DMS153 treated with DMSO at 0.1 percent for 48 hours (cell line): ENCODE measurements at regions not wholly inside any gene's neighbourhood (a gene's known extent, or its start where the extent isn't known, plus 50 kb on each side); places are given as distances from the start of the nearest gene placed in this dataset.

Experiments used
- DNase-seq: peaks from one replicate; lab custom pipeline; 2025; ENCODE audit not compliant: unreplicated experiment; lab: John Stamatoyannopoulos, UW

DNA sequence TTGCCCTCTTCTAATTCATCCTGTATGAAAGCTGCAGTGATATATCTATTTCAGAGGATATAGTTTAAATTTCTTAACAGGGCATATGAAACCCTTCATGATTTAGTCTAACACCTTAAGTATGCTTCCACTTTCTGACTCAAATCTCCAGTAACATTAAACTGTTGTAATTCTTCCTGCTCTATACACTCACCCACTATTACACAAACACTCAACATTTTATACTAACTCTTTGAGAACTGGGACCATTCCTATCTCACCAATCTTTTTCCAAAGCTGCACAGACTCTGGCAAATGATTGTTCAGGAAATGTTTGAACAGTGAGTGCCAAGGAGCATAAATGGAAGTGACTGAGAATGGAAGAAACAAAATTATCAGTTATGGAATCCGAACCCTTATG is 560.4 kb upstream of the DPPA4 start:
- DNase-seq, result no peak

DNA sequence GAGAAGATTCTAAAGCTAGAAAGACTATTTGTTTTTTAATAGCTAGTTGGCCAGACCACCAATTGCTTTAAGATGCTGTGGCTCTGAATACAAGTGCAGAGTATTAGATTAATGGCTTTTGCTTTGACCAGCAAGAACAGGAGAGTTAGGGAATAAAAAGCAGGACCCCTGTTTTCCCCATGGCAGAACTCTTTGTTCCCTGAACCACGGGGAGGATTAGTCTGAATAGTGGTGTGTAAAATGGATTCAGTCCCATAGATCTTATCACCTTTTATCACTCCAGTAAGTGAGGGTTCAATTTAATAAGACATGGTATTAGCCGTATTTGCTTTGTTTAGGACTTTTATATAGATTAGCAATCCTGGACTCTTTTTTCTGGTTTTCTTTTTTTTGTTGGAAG is 562.6 kb upstream of the DPPA4 start:
- DNase-seq, result no peak

DNA sequence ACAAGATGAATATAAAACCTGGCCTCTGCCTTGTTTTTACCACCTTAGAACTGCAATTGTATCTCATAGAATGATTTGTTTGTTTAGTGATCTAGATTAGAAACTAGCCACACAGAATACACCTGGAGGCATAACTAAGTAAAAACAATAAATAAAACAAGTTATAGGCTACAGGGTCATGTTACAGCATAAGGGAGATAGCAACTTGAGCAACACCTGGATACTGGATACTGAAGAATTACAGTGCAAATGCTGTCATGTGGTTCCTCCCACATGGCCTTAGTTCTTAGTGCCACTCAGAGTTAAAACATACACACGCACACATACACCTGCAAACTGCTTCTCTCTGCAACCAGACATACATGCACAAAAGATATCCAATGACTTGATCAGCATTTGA is 563.4 kb upstream of the DPPA4 start:
- DNase-seq, result peak; percentile 60

DNA sequence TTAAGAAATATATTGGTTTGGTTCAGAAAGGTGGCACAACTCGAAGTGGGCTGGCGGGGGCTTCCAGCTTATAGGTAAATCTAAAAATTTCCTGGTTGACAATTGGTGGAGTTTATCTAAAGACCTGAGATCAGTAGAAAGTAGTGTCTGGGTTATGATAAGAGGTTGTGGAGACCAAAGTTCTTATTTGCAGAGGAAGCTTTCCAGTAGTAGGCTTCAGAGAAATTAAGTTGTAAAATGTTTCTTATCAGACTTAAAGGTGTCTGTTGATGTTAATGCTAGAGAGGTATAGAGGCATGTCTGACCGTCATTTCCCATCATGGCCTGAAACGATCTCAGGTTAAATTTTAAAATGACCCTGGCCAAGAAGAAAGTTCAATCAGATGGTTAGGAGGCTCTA is 565.2 kb upstream of the DPPA4 start:
- no peak for DNase-seq

DNA sequence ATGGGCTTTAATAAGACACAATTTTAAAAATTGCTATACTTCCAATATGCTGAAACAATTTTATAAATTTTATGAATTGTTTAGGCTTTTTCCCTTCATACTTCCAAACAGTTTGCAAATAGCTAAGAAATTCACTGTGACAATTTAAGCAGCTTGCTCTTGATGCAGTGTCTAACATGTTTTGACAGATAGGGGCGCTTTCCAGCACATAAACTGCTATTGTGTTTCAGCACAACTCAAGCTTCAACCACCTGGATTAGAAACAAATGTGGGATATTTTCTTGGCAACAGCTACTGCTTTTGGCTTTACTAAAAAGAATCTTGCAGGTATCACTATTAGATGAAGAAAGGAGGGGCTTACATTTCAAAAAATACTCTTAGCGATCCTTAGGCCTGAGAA is 565.8 kb upstream of the DPPA4 start:
- DNase-seq, result no peak

DNA sequence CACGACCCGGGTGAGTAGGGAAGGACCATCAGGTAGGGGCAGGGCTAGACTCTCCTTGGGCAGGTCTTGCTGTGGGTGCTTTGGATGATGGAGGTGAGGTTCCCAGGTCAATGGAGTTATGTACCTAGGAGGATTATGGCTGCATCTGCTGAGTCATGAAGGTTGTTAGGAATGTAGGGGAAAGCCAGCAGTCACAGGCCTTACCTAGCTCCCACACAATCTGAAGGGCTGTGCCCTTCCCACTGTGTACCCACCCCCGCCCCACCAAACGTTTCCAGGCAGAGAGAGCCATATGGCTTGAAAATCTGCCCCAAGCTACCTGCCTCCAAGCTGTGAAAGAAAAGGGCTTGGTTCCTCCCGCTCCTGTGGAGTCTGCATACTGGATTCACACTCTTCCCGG is 573.4 kb upstream of the DPPA4 start:
- no peak for DNase-seq

DNA sequence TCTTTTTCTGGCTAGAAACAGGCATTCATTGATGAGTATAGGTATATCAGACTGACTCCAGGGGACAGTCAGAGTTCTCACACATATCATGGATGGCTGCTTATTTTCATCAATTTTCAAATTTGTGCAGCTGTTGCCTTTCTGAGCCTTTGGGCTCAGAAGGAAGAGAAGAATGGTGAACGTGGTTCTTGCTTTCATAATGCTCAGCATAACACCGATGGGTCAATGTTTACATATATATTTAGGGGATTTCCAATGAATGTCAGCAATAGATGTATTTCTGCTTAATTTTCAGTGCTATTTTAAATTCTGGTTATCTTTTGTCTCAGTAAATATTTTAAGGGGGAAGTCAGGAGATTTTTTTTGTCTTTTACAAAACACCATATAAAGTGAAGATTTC is 581.4 kb upstream of the DPPA4 start:
- no peak for DNase-seq

DNA sequence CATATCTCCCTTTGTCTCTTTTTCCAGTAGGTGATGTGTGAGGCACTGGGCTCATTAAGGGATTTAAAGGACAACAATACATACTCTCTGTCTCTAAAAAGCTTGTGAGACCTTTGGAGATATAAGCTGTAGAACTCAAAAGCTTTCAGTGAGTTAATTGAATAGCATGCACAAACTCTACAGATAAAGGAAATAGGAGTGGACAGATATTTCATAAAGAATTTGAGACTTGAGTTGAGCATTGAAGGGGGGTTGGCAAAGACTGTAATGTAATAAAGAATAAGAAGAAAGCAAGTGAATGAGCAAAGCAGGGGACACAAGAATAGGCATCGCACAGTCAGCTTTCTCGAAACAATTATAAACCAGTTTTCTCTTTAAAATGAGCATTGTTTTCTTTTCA is 583.4 kb upstream of the DPPA4 start:
- no peak for DNase-seq

DNA sequence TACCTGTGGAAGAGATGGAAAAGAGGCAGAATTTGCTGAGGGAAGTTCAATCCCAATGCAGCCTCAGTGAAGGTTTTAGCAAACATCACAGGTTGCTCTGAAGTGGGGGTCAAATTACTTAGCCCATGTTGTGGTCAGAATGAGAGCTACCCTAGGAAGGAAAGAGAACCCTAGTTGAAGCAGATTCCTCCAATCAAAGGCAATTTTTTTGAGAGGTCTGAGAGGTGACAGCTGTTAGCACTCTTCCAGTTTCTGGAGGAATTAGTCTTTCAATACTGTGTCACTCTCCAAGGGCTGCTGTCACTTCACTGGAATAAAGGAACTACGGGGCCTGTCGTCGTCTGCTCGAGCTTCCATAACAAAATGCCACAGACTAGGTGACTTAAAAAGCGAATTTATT is 584.2 kb upstream of the DPPA4 start:
- DNase-seq, result no peak

DNA sequence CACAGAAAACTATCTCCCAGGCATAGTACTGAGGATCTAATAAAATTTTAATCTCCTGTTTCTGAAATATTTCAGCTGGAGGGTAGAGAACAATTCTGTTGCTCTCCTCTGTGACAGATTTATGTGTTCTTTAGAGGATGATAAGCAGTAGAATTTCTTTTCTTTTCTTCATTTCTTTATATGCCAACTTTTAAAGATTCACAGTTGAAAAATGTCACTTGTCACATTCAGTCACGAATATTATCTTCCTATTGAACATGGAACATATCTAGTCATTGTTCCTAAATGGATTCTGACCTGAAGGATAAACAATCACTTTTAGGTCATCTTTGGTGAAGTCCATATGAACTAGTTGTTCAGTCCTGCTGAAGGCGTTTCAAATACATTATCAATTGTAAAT is 585.5 kb upstream of the DPPA4 start:
- DNase-seq, result no peak

DNA sequence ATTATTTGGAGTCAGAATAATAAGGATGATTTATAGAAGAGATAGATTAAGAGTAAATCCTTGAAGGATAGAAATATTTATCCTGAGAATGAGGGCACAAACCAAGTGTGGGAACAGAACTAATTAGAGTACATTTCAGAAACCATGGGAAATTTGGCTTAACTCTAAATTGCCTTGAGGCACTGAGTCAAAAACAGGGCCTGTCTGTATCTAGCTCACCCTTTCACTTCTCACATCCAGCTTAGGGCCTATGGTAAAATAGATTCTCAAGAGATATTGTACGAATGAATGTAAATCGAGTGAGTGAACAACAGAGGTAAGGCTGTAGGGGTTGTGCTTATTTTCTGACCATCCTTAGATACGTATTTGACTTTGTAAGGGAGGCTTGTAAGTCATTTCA is 586.1 kb upstream of the DPPA4 start:
- DNase-seq, result no peak

DNA sequence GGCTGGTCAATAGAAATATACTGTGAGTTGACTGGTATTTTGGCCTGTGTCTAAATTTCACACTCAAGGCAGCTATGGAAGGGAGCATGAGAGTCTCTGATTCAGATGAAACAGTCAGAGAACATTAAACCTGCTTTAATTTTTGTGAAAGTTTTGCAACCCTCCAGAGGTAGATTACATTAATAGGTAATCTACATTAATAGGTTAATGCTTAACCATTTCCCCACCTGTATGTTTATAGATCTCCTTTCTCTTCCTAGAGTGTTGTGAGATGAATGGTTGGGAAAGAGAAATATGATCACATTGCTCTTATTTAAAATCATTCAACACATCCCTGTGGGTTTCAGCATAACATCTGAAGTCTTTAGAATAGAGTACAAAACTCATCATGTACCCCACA is 586.9 kb upstream of the DPPA4 start:
- no peak for DNase-seq

DNA sequence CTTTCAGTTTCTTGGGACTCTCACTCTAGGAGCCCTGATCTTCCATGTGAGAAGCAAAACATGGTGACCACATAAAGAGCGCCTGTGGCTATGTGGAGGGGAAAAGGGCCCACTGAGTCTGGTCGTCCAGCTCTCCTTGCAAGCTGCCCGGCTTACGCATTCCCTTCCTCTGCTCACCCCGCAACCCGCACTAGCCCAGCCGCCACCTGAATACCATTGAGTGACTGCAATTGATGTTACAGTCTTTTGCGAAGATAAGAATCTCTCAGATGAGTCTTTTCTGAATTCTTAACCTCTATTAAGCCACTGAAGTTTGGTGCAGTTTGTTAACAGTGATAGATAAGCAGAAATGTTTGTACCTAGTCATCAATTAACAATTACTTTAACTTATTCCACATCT is 589.0 kb upstream of the DPPA4 start:
- no peak for DNase-seq

DNA sequence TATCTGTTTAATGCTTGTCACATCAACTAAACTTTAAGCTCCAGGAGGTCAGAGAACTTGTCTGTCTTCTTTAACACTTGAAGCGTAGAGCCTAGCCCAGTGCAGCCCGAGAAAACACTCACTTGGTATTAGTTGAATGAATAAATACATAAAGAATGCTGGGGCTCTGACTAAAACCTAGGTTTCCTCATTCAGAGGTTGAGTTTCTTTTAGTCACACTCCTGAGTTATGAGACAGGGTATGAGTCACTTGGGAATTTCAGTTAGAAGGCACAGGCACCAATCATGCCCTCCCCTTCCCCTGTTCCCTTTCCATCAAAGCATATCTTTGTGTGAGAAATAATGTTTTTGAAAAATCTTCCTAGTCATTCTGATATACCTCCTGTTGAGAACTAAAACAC is 589.8 kb upstream of the DPPA4 start:
- no peak for DNase-seq

DNA sequence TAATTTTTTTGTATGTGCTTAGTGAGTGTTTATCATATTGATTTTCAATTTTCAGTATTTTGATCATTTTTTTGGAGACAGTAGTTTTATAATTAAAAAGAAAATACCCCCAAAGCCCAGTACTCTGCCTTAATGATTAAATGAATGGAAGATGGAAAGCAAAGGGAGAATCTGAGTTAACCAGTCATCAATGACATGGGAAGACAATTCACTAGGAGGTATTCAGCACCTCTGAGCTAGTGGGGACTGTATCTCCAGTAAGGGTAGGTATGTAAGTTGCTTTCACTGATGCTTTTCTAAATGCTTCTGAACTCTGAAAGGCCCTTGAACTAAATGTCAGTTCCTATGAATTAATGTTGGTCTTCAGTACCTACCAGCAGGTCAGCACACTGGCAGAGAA is 590.4 kb upstream of the DPPA4 start:
- no peak for DNase-seq

DNA sequence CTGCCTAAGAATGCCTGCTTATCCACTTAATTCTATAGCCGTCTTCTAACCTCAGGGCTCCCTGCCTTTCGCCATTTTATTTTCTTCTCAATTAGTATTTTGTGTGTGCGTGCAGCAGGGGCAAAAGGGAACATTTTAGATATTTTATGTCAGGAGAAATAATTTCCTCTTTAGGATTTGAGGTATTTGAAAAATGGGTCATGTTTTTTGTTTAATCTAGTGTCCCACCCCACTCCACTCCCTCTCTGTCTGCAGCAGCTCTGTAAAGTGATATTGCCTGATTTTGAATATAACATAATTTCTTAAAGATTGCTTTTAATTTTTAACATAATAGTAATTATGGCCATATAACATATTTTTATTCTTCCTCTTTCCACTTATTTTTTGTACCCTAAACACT is 593.2 kb upstream of the DPPA4 start:
- no peak for DNase-seq

DNA sequence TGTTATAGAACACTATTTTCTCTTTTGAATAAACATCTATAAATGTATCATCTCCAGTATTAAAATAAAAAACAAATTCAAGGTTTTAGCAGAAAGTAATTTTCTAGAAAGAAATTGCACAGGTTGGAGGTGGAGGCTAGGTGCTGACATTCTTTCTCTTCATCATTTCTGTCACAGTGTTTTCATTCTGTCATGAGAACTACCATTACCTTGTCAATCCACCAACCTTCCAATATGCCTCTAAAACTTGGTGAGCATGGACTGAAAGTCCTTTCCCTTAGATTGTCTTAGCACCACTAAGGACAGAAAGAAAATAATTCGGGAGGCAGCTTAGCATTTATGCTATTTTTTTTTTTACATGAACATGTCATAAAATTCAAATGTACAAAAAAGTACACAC is 596.2 kb upstream of the DPPA4 start:
- no peak for DNase-seq

DNA sequence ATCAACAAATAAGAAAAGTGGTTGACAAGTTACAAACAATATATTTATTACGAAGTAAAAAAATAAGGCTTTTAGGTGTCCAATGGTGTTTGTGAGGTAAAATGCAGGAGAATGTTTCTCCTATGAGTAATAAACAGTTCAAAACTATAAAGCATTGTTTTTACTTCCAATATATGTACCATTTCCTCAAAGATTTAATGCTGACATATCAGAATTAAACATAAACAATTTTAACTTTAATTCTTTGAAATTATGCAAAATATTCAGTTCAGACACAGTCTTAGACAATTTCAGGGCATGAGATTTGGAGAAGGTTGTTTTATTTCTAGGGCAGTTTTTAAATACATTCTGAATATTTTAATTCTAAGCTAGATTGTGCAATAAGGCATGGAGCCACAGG is 602.5 kb upstream of the DPPA4 start:
- no peak for DNase-seq

DNA sequence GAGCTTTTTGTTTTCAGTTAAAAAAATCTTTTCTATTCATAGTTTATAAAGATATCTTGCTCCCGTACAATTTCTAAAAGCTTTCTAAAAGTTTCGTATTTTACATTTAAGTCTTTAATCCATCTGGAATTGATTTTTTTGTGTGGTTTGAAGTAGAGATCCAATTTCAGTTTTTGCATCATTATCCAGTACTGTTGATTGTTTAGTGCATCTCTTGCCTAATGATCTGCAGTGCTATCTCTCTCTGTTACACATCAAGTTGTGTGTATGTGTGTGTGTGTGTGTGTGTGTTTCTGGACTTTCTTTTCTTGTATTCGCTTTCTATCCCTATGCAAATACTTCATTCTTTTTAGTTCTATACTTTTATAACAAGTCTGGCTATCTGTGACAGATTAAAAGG is 605.8 kb upstream of the DPPA4 start:
- no peak for DNase-seq

DNA sequence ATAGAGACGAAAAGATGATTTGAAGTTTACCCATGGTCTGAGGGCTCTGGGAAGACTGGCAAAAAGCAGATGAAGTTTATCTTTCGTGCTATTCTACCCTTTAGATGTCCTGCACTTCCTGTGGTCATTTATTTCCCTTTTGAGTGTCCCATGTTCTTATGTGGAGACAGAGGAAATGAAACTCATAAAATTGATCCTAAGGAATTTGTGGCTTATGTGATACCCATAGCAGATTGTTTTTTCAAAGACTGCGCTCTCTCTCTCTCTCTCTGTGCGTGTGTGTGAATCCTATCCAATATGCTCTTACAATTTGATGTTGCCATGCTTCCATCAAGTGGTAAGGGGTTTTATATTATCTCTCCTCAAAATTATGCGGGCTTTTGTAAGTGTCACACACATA is 607.5 kb upstream of the DPPA4 start:
- no peak for DNase-seq

DNA sequence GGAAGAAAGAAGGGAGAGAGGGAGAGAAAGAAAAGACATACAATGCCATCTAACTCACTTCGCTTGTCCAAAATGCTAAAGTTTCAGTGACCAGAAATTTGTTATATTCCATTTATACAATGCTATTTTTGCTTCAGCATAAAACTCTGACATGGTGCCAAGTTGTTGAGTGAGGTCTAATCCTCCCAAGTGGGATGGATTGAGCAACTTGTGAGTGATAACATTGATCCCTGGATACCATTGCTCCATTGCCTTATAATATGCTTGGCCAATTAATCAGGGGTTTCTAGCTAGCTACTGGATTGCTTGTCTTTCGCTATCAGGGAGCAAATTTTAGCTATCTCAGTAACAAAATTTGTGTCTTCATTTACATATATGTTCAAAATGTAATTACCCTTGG is 615.6 kb upstream of the DPPA4 start:
- no peak for DNase-seq

DNA sequence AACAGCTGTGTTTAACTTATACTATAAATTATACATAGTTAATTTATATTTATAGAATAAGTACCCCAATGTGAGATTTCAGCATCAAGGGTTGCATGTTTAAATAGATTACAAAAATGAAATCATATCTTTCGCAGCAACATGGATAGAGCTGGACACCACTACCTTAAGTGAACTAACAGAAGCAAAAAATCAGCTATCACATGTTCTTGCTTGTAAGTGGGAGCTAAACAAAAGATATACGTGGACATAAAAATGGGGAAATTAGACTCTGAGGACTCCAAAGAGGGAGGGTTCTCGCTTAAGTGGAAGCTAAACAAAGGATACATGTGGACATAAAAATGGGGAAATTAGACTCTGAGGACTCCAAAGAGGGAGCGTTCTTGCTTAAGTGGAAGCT is 626.5 kb upstream of the DPPA4 start:
- DNase-seq, result peak; percentile 93

DNA sequence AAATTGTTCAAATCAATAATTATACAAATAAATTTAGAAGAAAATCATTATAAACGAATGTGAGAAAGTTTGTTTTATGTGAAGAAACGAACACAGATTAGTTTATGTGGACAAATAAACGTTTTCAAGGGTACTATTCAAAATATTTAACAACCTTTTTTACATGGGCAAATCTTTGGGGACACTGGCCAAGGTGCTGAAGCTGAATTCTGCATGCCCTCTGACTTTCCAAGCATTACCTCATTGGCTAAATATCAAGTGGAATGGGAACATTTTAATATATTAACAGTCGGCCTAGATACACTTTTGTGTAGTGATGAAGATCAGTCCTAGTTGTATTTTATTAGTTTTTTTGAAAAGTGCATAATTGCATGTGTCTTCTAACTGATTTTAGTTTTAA is 636.4 kb upstream of the DPPA4 start:
- no peak for DNase-seq

DNA sequence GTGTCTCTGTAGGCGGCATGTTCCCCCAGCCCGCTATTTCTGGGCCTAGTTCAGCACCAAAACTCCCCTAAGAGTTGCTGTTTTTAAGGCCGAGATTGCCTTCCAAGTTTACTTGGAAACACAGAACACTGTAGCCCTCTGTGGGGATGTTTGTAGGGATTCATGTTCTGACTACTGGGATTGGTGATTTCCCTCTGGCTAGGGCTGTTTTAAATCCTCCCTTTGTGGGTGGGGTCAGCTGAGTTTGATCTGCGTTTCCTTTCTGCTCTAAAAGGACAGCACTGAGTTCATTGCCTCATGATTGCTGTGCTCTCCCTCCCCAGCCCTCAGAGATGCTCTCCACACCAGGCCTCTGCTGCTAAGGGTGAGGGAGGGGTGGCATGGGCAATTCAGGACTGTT is 640.6 kb upstream of the DPPA4 start:
- DNase-seq, result no peak
